GM04503 (cell line): ENCODE measurements at regions not wholly inside any gene's neighbourhood (a gene's known extent, or its start where the extent isn't known, plus 50 kb on each side); places are given as distances from the start of the nearest gene placed in this dataset.
"Not testable (repeated sequence)": the region's sequence is repeated elsewhere in the genome, so short reads cannot be mapped to it uniquely, and the experiment has no call there.

Source experiments
- DNase-seq: peaks from one replicate; pipeline ENCODE4 v3.0.0-alpha.2; 2012; ENCODE audit warnings: low read depth

- DNase-seq, result no peak
These were observed 566.5 kb upstream of the B3GAT1 start for GRCh38 chr11:134978388-134979088.

- DNase-seq, result no peak
These were observed 564.5 kb upstream of the B3GAT1 start for GRCh38 chr11:134976551-134976950.

- no peak for DNase-seq
These were observed 563.9 kb upstream of the B3GAT1 start for GRCh38 chr11:134975866-134976376.

- no peak for DNase-seq
These were observed 561.8 kb upstream of the B3GAT1 start for GRCh38 chr11:134973801-134974200.

DNA sequence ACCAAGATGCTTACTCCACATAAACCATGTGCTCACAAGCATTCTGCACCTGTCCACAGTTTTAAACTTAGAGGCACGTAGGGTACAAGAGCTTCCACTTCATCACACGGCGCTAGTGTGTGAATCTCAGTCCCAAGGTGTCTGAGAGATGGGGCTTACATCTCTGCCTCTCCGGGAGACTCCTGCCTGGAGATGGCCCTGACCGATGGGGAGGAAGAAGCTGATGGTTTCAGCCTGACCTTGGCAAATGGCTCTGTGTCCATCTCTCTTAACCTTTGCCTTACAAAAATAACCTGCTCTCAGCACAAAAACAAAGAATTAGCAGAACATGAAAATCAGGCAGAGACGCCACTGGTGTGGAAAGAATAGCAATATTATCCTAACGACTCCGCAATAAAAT, 559.3 kb upstream of the B3GAT1 start:
- no peak for DNase-seq

- DNase-seq, result no peak
These were observed 555.7 kb upstream of the B3GAT1 start for GRCh38 chr11:134967746-134968145.

DNA sequence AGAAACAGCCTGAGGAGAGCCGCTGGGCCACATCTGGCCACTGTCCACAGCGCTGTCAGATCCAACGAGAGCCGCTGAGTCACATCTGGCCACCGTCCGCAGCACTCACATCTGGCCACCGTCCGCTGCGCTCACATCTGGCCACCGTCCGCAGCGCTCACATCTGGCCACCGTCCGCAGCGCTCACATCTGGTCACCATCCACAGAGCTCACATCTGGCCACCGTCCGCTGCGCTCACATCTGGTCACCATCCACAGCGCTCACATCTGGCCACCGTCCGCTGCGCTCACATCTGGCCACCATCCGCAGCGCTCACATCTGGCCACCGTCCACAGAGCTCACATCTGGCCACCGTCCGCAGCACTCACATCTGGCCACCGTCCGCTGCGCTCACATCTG, 549.3 kb upstream of the B3GAT1 start:
- not testable (repeated sequence) for DNase-seq

DNA sequence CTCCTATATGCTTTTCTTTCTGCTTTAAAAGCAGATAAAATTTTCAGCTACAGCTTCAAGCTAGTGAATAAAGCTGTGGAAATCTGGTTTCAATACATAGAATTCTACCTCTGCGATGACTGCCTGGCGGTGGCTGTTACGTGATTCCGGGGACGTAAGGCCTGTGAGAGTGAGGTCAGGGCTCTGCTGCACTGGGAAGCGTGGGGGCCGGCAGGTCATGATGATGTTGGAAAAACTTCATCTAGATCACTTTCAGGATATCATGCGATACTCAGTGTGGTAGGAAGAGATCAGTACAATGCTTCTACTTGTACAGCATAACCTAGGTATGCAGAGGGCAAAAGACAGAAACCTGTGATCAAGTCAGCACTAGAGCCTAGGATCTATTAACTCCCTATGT, 546.8 kb upstream of the B3GAT1 start:
- no peak for DNase-seq

GRCh38 chr11:134958336-134958640, 546.2 kb upstream of the B3GAT1 start:
- no peak for DNase-seq

DNA sequence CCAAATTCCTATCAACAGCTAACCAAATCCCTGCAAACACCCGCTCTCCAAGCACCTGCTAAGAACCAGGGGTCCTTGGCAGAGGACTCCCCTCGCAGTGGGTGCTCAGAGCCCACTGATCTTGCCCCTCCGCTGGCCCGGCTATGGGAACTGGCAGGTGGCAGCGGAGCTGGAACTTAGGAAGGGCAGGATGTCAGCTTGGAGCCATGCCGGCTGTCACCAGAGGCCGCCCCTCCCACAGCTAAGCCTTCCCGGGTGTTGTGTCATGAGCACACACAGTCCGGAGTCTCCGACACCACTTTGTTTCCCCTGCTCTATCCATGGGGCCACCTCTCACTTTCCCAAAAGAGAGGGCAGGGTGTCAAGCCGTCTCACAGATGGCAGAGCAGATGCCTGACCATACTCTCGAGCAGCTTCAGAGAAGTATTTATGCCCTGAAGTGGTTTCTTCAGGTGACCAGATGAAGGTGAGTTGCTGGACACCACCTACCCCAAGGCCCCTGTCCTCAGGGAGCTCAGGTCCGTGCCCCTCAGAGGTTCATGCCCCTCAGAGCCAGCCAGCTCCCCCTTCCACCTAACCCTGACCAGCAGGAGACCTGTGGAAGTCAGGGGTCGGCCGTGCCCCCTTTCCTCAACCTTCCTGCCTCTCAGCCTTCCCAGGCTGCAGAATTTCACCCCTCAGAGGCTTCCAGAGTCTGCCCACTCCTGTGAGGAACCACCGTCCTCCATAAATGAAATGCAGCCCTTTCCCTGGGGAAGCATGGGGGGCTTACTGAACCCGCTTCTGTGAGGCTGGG, 545.7 kb upstream of the B3GAT1 start:
- no peak for DNase-seq

DNA sequence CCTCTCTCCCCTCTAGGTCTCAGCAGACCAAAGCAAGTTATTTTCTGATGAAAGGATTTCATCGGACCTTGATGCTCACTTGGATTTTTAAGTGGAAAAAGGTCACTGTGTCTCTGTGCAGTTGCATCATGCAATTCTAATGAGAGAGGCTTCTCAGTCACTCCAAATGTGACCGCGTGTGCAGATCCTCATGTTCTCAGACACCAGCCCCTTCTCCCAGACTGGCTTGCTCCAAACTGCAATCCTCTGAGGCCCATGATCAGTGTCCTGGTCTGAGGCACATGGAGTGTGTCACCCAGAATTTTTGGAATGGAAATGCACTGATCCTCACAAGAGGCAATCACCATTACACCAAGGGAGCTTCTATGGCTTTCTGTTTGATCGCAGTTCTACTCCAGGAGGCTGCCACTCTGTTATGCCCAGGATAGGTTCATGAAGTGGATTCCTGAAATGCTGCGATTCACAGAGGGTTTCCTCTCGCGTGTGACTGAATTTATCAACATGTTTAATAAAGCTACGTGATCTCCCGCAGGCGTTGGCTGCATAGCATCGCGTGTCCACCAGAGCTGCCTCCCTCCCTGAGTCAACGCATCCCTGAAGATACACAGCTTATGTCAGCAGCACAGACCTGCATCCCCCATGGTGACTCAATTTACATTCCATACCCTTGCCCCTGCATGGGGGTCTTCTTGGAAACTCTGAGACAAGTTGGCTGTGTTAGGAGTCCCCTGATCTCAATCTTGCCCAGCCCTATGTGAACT, 544.6 kb upstream of the B3GAT1 start:
- DNase-seq, result no peak

DNA sequence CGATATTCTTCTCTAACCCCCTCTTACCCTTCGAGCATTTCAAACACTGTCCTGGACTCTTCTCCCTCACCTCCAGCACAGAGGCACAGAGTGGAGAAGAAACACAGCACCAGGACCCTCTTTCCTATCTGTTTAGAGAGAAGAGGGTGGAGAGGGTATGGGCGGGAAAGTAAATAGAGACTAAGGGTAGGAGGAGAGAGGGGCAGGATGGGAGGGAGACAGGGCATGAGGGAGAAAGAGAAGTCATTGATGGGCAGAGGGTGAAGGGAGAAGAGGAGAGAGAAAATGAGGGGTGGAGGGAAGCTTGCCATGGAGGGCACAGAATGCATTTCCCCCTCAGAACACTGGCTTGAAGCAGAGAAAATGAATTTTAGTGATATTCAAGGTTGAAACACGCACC, 543.9 kb upstream of the B3GAT1 start:
- not testable (repeated sequence) for DNase-seq

GRCh38 chr11:134955281-134955680, 543.2 kb upstream of the B3GAT1 start:
- no peak for DNase-seq

- DNase-seq, result not testable (repeated sequence)
These were observed 542.4 kb upstream of the B3GAT1 start for GRCh38 chr11:134954456-134954855.

- not testable (repeated sequence) for DNase-seq
These were observed 541.5 kb upstream of the B3GAT1 start for GRCh38 chr11:134953417-134953970.

GRCh38 chr11:134951305-134951700, 539.3 kb upstream of the B3GAT1 start:
- DNase-seq, result peak; percentile 43

- DNase-seq, result peak; percentile 24
These were observed 538.8 kb upstream of the B3GAT1 start for GRCh38 chr11:134950692-134951304.

GRCh38 chr11:134949121-134950090, 537.4 kb upstream of the B3GAT1 start:
- DNase-seq, result peak; percentile 83

- DNase-seq, result no peak
These were observed 535.5 kb upstream of the B3GAT1 start for GRCh38 chr11:134947556-134947955.

- DNase-seq, result no peak
These were observed 534.0 kb upstream of the B3GAT1 start for GRCh38 chr11:134945993-134946392.

- no peak for DNase-seq
These were observed 532.9 kb upstream of the B3GAT1 start for GRCh38 chr11:134944986-134945385.
